Liver (tissue), 8 donors: ENCODE measurements at regions not wholly inside any gene's neighbourhood (a gene's known extent, or its start where the extent isn't known, plus 50 kb on each side); places are given as distances from the start of the nearest gene placed in this dataset.

Experiments
- DNase-seq: peaks from one replicate; pipeline ENCODE4 v3.0.0-alpha.2; 2017; ENCODE audit warnings: low spot score
- H3K27ac ChIP-seq, 2 donors: one replicate each; pipeline ENCODE4 v1.7.0; 2013; ENCODE audit warnings: inconsistent platforms in 2 of 2, low read length in 2 of 2, control low read depth in 1 of 2, low read depth in 1 of 2, mild to moderate bottlenecking in 1 of 2
- H3K27me3 ChIP-seq, 4 donors: one replicate each; pipeline versions ENCODE4 v1.6.1 to v1.7.0; 2013; ENCODE audit warnings: low read length in 3 of 4, inconsistent platforms in 1 of 4, mild to moderate bottlenecking in 1 of 4, moderate library complexity in 1 of 4; ENCODE audit not compliant: control insufficient read depth in 4 of 4, insufficient read depth in 4 of 4
- H3K36me3 ChIP-seq, 4 donors: one replicate each; pipeline versions ENCODE4 v1.6.1 to v1.7.0; 2013; ENCODE audit warnings: low read length in 3 of 4, mild to moderate bottlenecking in 3 of 4, low read depth in 1 of 4, moderate library complexity in 1 of 4; ENCODE audit not compliant: control insufficient read depth in 4 of 4, insufficient read depth in 3 of 4
- H3K4me1 ChIP-seq, 4 donors: one replicate each; pipeline versions ENCODE4 v1.6.1 to v1.7.0; 2013; ENCODE audit warnings: low read length in 3 of 4, mild to moderate bottlenecking in 3 of 4, moderate library complexity in 1 of 4; ENCODE audit not compliant: control insufficient read depth in 4 of 4, insufficient read depth in 4 of 4
- H3K4me3 ChIP-seq, 3 donors: one replicate each; pipeline versions ENCODE4 v1.6.1 to v1.7.0; 2013; ENCODE audit warnings: low read length in 3 of 3, control low read depth in 1 of 3, low read depth in 1 of 3, mild to moderate bottlenecking in 1 of 3
- H3K9ac ChIP-seq, 2 donors: one replicate each; pipeline ENCODE4 v1.7.0; 2013; ENCODE audit warnings: low read length in 2 of 2, mild to moderate bottlenecking in 2 of 2, moderate library complexity in 2 of 2, control low read depth in 1 of 2, low read depth in 1 of 2
- H3K9me3 ChIP-seq, 4 donors: one replicate each; pipeline versions ENCODE4 v1.6.1 to v1.7.0; 2013; ENCODE audit warnings: low read length in 3 of 4; ENCODE audit not compliant: control insufficient read depth in 4 of 4
- FOXA2 ChIP-seq: IDR thresholded peaks from 2 replicates; pipeline ENCODE4 v1.6.1; 2016; ENCODE audit warnings: antibody characterized with exemption
- GABPA ChIP-seq, 2 donors: IDR thresholded peaks in 1 of 2; conservative IDR thresholded peaks in 1 of 2; 2 replicates each; pipeline ENCODE4 v1.6.1; 2016; ENCODE audit warnings: antibody characterized with exemption in 2 of 2, mild to moderate bottlenecking in 1 of 2, moderate library complexity in 1 of 2
- HNF4A ChIP-seq, 2 donors: conservative IDR thresholded peaks; 2 replicates each; pipeline ENCODE4 v1.6.1; 2016; ENCODE audit warnings: antibody characterized with exemption in 2 of 2, mild to moderate bottlenecking in 2 of 2
- HNF4G ChIP-seq: IDR thresholded peaks from 2 replicates; pipeline ENCODE4 v1.6.1; 2016; ENCODE audit warnings: antibody characterized with exemption
- JUND ChIP-seq, 2 donors: IDR thresholded peaks; 2 replicates each; pipeline ENCODE4 v1.6.1; 2016; ENCODE audit warnings: antibody characterized with exemption in 2 of 2
- RXRA ChIP-seq, 2 donors: IDR thresholded peaks; 2 replicates each; pipeline ENCODE4 v1.6.1; 2017 to 2018; ENCODE audit warnings: antibody characterized with exemption in 2 of 2, mild to moderate bottlenecking in 1 of 2
- YY1 ChIP-seq: IDR thresholded peaks from 2 replicates; pipeline ENCODE4 v1.6.1; 2016; ENCODE audit warnings: antibody characterized with exemption, mild to moderate bottlenecking
- WGBS: extraction: QIAGEN DNeasy Blood & Tissue Kit; methylation state at CpG from one replicate; pipeline ENCODE4 v1.1.7; 2013; 5-methylcytosine and 5-hydroxymethylcytosine counted together
- TF ChIP-seq, protein P1 (sequence below): IDR thresholded peaks from 2 replicates; pipeline ENCODE4 v1.6.1; 2016; ENCODE audit warnings: antibody characterized with exemption
- TF ChIP-seq, protein P2 (sequence below): IDR thresholded peaks from 2 replicates; pipeline ENCODE4 v1.6.1; 2016; ENCODE audit warnings: antibody characterized with exemption
- TF ChIP-seq, protein P3 (sequence below): IDR thresholded peaks from 2 replicates; pipeline ENCODE4 v1.6.1; 2016; ENCODE audit warnings: antibody characterized with exemption
- TF ChIP-seq, protein P4 (sequence below): IDR thresholded peaks from 2 replicates; pipeline ENCODE4 v1.6.1; 2016; ENCODE audit warnings: antibody characterized with exemption, mild to moderate bottlenecking
- TF ChIP-seq, protein P5 (sequence below): fragments of 150-350 bp; IDR thresholded peaks from 2 replicates; pipeline ENCODE4 v1.5.1; 2017; ENCODE audit warnings: improper control_type of control experiment, low read depth, low read length; ENCODE audit not compliant: missing input control
- donor health status: healthy.
- donor health status: healthy.
- donor health status: healthy.
- donor health status: healthy.
- donor health status: healthy.

DNA sequence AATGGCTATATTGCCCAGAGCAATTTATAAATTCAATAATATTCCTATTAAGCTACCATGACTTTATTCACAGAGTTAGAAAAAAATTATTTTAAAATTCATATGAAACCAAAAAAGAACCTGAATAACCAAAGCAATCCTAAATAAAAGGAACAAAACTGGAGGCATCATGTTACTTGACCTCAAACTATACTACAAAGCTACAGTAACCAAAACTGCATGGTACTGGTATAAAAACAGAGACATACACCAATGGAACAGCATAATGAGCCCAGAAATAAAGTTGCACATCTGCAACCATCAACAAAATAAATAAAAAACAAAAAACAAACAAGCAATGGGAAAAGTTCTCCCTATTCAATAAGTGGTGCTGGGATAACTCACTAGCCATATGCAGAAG is 203.2 kb downstream of the RGS9 start:
- Histone ChIP-seq H3K36me3 (no peaks in the 10 kb centered on the region), H3K9ac (no peak overlapping the region), H3K27me3 (peaks cover 0 to 6% (median 0%) of the 10 kb centered on the region in 4 donors), H3K9me3 (peaks cover 0 to 6% (median 5%) of the 10 kb centered on the region in 4 donors), H3K27ac (no peak overlapping the region), H3K4me3 (no peak overlapping the region), H3K4me1 (no peaks in the 10 kb centered on the region)
- TF ChIP-seq FOXA2 (no peak), RXRA (IDR thresholded peaks at IDR 0.05) (no peak), GABPA (IDR thresholded peaks at IDR 0.05 in 1 of 2, conservative IDR thresholded peaks at IDR 0.05 in 1 of 2) (no peak)
- TF ChIP-seq, protein P1, sequence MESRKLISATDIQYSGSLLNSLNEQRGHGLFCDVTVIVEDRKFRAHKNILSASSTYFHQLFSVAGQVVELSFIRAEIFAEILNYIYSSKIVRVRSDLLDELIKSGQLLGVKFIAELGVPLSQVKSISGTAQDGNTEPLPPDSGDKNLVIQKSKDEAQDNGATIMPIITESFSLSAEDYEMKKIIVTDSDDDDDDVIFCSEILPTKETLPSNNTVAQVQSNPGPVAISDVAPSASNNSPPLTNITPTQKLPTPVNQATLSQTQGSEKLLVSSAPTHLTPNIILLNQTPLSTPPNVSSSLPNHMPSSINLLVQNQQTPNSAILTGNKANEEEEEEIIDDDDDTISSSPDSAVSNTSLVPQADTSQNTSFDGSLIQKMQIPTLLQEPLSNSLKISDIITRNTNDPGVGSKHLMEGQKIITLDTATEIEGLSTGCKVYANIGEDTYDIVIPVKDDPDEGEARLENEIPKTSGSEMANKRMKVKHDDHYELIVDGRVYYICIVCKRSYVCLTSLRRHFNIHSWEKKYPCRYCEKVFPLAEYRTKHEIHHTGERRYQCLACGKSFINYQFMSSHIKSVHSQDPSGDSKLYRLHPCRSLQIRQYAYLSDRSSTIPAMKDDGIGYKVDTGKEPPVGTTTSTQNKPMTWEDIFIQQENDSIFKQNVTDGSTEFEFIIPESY = no peak
- TF ChIP-seq, protein P2, sequence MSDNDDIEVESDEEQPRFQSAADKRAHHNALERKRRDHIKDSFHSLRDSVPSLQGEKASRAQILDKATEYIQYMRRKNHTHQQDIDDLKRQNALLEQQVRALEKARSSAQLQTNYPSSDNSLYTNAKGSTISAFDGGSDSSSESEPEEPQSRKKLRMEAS = no peak
- TF ChIP-seq, protein P3, sequence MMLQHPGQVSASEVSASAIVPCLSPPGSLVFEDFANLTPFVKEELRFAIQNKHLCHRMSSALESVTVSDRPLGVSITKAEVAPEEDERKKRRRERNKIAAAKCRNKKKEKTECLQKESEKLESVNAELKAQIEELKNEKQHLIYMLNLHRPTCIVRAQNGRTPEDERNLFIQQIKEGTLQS = no peak
- DNase-seq = no peak

DNA sequence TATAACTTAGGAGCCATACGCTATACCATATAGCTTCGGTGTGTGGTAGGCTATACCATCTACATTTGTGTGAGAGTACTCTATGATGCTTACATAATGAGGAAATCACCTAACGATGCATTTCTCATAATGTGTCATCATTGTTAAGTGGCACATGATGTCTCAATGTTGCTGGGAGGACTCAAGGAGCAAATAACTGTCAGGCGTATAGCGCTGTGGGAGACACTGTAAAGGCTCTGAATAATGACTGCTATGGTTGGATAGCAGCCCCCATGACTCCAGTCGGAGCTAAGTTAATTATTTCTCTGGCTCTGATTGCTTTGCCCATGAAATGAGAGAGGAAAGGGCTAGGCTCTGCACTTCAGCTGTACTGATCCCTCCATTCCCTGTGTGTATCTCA is 197.2 kb downstream of the RGS9 start:
- H3K9me3 ChIP-seq = peaks cover 0 to 6% (median 3%) of the 10 kb centered on the region in 4 donors
- H3K27ac ChIP-seq = no peak overlapping the region
- TF ChIP-seq YY1 = no peak
- TF ChIP-seq, protein P4, sequence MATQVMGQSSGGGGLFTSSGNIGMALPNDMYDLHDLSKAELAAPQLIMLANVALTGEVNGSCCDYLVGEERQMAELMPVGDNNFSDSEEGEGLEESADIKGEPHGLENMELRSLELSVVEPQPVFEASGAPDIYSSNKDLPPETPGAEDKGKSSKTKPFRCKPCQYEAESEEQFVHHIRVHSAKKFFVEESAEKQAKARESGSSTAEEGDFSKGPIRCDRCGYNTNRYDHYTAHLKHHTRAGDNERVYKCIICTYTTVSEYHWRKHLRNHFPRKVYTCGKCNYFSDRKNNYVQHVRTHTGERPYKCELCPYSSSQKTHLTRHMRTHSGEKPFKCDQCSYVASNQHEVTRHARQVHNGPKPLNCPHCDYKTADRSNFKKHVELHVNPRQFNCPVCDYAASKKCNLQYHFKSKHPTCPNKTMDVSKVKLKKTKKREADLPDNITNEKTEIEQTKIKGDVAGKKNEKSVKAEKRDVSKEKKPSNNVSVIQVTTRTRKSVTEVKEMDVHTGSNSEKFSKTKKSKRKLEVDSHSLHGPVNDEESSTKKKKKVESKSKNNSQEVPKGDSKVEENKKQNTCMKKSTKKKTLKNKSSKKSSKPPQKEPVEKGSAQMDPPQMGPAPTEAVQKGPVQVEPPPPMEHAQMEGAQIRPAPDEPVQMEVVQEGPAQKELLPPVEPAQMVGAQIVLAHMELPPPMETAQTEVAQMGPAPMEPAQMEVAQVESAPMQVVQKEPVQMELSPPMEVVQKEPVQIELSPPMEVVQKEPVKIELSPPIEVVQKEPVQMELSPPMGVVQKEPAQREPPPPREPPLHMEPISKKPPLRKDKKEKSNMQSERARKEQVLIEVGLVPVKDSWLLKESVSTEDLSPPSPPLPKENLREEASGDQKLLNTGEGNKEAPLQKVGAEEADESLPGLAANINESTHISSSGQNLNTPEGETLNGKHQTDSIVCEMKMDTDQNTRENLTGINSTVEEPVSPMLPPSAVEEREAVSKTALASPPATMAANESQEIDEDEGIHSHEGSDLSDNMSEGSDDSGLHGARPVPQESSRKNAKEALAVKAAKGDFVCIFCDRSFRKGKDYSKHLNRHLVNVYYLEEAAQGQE = no peak
- no peak for TF ChIP-seq GABPA (IDR thresholded peaks at IDR 0.05 in 1 of 2, conservative IDR thresholded peaks at IDR 0.05 in 1 of 2)
- TF ChIP-seq JUND (IDR thresholded peaks at IDR 0.05) = no peak
- no peak for TF ChIP-seq HNF4G
- TF ChIP-seq, protein P2 = no peak
- TF ChIP-seq, protein P5, sequence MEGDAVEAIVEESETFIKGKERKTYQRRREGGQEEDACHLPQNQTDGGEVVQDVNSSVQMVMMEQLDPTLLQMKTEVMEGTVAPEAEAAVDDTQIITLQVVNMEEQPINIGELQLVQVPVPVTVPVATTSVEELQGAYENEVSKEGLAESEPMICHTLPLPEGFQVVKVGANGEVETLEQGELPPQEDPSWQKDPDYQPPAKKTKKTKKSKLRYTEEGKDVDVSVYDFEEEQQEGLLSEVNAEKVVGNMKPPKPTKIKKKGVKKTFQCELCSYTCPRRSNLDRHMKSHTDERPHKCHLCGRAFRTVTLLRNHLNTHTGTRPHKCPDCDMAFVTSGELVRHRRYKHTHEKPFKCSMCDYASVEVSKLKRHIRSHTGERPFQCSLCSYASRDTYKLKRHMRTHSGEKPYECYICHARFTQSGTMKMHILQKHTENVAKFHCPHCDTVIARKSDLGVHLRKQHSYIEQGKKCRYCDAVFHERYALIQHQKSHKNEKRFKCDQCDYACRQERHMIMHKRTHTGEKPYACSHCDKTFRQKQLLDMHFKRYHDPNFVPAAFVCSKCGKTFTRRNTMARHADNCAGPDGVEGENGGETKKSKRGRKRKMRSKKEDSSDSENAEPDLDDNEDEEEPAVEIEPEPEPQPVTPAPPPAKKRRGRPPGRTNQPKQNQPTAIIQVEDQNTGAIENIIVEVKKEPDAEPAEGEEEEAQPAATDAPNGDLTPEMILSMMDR = no peak
- TF ChIP-seq HNF4A (conservative IDR thresholded peaks at IDR 0.05) = no peak
- TF ChIP-seq FOXA2 = no peak
- no peak overlapping the region for H3K4me3 ChIP-seq
- WGBS = 84% methylated on average over 6 of the region's 6 CpGs
- H3K9ac ChIP-seq = no peak overlapping the region
- no peaks in the 10 kb centered on the region for H3K4me1 ChIP-seq
- H3K36me3 ChIP-seq = no peaks in the 10 kb centered on the region
- DNase-seq = no peak
- peaks cover 0 to 9% (median 0%) of the 10 kb centered on the region in 4 donors for H3K27me3 ChIP-seq
